ENCODE measurements at regions not wholly inside any gene's neighbourhood (a gene's known extent, or its start where the extent isn't known, plus 50 kb on each side); places are given as distances from the start of the nearest gene placed in this dataset.

DNA sequence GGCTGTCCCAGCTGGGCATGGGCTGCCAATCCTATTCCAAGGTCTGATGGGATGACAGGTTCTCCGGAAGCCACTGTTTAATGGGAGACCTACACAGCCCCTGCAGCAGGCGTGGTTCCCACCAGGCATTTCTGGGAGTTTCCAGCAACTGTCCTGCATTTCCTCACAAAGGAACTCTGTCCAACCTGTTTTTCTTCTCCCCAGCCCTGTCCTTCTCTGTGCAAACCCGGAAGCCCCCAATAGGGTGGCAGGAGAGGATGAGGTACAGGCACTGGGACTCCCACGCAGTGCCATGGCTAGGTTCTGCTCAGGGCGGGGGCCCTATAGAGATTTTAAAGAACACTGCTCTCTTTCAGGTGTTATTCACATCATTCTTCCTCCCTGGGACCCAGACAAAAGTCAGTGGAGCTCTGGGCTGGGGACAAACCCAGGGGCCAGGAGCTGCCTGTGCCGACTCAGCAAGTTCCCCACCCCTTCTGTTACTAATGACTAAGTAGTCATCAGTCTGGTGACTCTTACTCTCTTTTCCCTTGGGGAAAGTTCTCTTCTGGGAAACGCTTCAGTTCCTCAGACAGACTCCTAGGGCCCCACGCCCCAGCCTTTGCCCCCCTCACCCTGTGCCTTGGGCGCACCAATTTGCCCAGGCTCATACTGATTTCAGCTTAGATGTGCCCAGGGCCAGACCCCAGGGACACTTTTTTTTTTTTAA lies 97.7 kb downstream of the CD47 start:
- DNase-seq (ENCODE audit: low read depth): no peak

- no peak for DNase-seq (ENCODE audit: low read depth)
These were observed 99.9 kb downstream of the CD47 start for GRCh38 chr3:107990926-107991325.

- DNase-seq (ENCODE audit: low read depth): no peak
These were observed 100.4 kb downstream of the CD47 start for GRCh38 chr3:107990433-107990832.

- no peak for DNase-seq (ENCODE audit: low read depth)
These were observed 101.2 kb downstream of the CD47 start for GRCh38 chr3:107989661-107990060.

DNA sequence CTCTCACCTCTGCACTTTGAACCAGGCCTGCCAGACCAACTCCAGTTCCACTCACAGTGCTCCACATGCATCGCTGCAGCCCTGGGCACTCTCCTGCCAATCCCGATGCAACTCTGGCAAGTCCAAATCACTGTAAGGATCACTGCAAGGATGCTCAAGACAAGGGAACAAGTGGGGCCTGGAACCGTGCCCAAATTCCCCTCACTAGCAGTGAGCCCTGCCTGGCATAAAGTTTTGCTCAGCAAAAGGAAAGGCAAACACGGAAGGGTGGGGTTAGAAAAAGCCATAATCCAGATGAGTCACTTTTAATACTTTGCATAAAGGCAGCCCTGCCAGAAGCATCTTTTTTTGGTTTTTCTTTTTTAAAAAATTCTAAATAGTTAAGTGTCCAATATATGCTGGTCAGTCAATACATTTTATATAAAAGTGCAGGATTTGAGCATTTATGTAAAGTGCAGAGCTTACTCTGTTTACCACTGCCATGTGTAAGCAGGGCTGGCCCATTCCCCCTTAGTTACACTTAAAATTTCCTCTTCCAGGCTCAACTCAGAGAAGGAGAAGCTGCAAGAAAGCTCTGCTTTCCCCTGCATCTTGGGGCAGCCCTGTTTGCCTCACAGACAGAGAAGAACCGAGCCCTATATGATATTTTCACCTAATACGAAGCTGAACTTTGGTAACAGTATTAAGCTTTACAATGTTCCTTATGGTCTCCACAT lies 102.2 kb downstream of the CD47 start:
- no peak for DNase-seq (ENCODE audit: low read depth)

- no peak for DNase-seq (ENCODE audit: low read depth)
These were observed 103.5 kb downstream of the CD47 start for GRCh38 chr3:107987036-107987939.

GRCh38 chr3:107986505-107986904 lies 104.3 kb downstream of the CD47 start:
- no peak for DNase-seq (ENCODE audit: low read depth)

- DNase-seq (ENCODE audit: low read depth): no peak
These were observed 105.3 kb downstream of the CD47 start for GRCh38 chr3:107985496-107985895.

DNA sequence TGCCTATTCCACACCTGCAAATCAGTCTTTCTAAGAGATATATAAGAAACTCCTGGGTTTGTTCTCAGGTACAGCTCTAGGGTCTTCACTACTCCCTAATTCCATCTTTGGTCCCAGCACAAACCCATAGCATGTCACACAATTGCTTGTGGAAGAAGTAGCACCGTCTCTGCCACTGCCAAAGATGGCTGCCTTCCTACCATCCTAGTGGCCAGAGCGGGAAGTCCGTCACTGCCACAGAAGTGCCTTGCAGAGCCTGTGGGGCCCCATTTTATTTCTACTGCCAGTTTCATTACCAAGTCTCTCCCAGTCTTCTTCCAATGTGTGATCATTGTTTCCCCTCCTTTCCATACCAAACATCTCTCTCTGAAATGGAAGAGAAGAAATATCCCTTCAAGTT lies 107.6 kb downstream of the CD47 start:
- no peak for DNase-seq (ENCODE audit: low read depth)

DNA sequence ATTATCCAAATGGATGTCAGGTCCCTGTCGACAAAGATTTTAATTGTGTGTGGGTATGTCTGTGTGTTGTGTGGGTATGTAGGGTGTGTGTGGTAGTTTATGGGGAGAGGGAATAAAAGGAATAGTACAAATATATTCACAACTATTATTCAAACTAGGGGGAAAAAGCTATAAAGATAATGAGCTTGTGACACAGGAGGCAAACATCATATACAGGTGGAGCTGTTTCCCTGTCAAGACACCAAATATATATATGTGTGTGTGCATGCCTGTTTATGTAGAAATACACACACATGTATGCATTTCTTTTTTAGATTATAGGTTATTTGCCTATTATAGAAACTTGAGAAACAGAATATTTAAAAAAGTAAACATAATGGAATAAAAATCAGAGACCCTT lies 108.7 kb downstream of the CD47 start:
- no peak for DNase-seq (ENCODE audit: low read depth)

- DNase-seq (ENCODE audit: low read depth): no peak
These were observed 109.2 kb downstream of the CD47 start for GRCh38 chr3:107981471-107982111.

GRCh38 chr3:107979538-107979937 lies 111.3 kb downstream of the CD47 start:
- DNase-seq (ENCODE audit: low read depth): no peak

DNA sequence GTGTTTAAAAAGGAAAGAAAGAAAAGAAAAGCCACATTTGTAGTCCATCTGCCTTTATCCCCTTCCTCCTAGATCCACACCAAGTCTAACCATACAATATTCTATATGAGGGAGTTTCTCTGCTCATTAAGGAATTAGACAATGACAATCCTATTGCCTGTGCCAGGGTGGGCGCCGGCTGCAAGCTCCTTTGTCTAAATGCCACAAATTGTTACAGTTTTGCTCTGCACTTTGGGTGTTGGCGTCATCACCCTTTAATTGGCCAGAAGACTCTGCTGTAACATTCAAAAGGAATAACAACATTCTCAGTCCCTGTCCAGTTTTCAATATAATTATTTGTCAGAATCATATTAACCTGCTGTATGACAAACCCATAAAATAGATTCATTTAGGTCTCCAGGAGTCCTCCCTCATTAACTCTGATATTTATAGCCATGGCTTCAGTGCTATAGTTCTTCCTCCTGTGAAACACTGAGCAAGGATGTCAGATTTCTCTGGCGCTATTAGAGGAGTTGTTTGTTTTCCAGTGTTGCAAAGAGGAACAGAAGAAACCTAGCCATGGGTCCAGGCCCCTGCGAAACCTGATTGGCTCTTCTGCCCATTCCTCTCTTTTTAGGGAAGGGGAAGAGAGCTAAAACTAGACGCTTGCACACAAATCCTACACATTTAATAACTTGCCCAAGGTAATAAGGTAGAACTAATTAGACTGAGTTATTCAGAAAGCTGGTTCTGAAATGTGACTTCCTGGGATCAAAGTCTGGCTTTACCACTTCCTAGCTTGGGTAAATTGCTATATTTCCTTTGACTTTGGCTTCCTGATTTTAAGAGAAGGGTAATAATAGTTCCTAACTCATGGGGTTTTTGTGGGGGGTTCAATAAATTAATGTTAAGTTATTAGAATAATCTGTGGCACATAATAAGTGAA lies 112.4 kb downstream of the CD47 start:
- DNase-seq (ENCODE audit: low read depth): no peak

DNA sequence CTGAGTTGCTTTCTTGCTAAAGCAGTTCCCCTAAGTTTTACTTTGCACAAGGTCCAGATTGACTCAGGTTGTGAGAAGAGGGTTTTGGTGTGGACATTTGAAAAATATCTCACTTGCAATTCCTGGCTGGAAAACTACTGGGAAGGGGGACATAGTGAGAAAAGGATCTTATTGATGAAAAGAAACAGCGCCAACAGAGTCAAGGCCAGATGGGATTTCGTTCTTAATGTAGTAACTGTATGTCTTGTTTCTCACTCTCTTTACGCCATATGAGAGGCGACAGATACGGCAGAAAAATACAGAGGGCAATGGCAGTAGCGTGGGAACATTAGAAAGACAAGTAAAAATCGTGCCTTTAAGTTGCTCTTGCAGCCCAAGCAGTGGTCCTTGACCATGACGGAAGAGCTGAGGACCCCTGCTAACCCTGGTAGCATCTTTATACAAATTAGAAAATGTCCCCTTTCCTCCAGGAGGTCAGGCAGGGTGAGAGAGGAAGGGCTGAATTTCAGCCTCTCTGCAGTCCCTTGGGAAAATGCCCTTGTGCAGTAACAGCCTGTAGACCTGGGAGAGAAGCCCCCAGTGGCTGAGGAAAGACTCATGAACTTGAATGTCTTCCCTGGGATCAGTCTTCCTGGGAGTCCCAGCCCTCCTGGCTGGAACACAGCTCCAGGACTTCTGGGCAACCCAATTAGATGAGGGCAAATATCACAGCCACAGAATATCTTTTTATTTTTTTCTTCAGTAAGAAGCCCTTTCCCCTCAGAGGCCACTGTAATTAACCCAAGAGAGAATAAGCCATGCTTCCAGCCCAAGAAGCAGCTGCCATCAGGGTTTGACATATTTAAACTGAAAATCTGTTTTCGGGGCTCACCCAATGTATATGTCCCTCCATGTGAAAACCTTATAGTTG lies 113.4 kb downstream of the CD47 start:
- no peak for DNase-seq (ENCODE audit: low read depth)

DNA sequence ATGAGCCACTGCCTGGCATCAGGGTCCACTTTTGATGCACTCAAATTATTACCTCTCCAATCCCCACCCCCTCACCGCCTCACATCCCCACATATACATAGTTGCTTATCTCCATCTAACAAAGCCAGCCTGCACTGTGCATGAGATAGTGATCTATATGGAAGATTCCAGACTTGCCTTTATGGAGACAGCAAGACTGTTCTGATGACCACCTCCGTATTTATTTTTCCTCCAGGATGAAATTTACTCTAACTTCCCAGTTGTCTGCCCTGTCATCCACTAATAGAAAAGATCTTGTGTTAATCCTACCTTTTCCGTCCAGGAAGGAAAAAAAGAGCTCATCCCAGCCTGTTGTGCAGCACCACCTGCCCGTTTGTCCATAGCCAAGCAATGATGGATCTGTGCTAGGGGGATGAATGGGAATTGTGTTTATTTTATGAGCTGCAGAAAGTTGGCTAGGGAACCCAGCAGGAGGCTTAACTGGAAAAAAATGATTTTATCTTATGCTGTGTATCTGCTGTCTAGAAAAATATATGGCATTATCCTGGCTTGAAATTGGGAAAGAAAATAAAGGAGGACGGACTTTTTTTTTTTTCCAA lies 114.5 kb downstream of the CD47 start:
- no peak for DNase-seq (ENCODE audit: low read depth)

GRCh38 chr3:107975529-107976201 lies 115.2 kb downstream of the CD47 start:
- no peak for DNase-seq (ENCODE audit: low read depth)

GRCh38 chr3:107973961-107974360 lies 116.9 kb downstream of the CD47 start:
- DNase-seq (ENCODE audit: low read depth): no peak

GRCh38 chr3:107973152-107973551 lies 117.7 kb downstream of the CD47 start:
- no peak for DNase-seq (ENCODE audit: low read depth)

GRCh38 chr3:107970993-107971580 lies 119.7 kb downstream of the CD47 start:
- no peak for DNase-seq (ENCODE audit: low read depth)
